K562 (cell line): ENCODE measurements at regions not wholly inside any gene's neighbourhood (a gene's known extent, or its start where the extent isn't known, plus 50 kb on each side); places are given as distances from the start of the nearest gene placed in this dataset.
"Not testable (repeated sequence)": the region's sequence is repeated elsewhere in the genome, so short reads cannot be mapped to it uniquely, and the experiment has no call there.

Source experiments
- CREB3 ChIP-seq: fragments of 450-650 bp; conservative IDR thresholded peaks from 2 replicates; pipeline ENCODE4 v1.6.1; 2016; ENCODE audit warnings: missing genetic modification characterization, low read depth, mild to moderate bottlenecking, missing compliant biosample characterization, moderate library complexity
- CTCF ChIP-seq, 3 experiments: IDR thresholded peaks in 2 of 3; conservative IDR thresholded peaks in 1 of 3; 2 replicates each; pipeline ENCODE4 v1.5.1; 2011 to 2012; ENCODE audit warnings: low read length in 3 of 3, mild to moderate bottlenecking in 3 of 3, control low read depth in 2 of 3, improper control_type of control experiment in 1 of 3, inconsistent platforms in 1 of 3, low read depth in 1 of 3, mixed read lengths in 1 of 3, moderate library complexity in 1 of 3; ENCODE audit not compliant: insufficient read depth in 2 of 3
- E2F1 ChIP-seq: sonication (generic); formaldehyde crosslinking; IDR thresholded peaks from 2 replicates; pipeline ENCODE4 v1.8.1; 2023; ENCODE audit warnings: mild to moderate bottlenecking, missing genetic modification reagents, moderate library complexity
- GMEB1 ChIP-seq: fragments of 250-450 bp; sonication (Bioruptor Pico); IDR thresholded peaks from 2 replicates; pipeline ENCODE4 v1.4.0; 2020; ENCODE audit warnings: mild to moderate bottlenecking
- JUNB ChIP-seq: fragments of 450-650 bp; formaldehyde crosslinking; conservative IDR thresholded peaks from 2 replicates; pipeline ENCODE4 v1.4.0; 2020; ENCODE audit warnings: mild to moderate bottlenecking
- USF2 ChIP-seq: sonication (generic); formaldehyde crosslinking; IDR thresholded peaks from 2 replicates; pipeline ENCODE4 v1.5.0; 2020; ENCODE audit warnings: missing genetic modification reagents
- ZBED1 ChIP-seq: IDR thresholded peaks from 2 replicates; pipeline ENCODE4 v1.6.1; 2014

- TF ChIP-seq USF2; CREB3 (tag); E2F1 (CRISPR knock-in tag); JUNB; ZBED1; GMEB1 (CRISPR knock-in tag); CTCF (IDR thresholded peaks at IDR 0.05 in 2 of 3, conservative IDR thresholded peaks at IDR 0.05 in 1 of 3; ENCODE audit: insufficient read depth in 2 of 3, low read depth in 1 of 3, low read length in 3 of 3): not testable (repeated sequence)
These were observed 335.8 kb downstream of the TMEM38B start for GRCh38 chr9:106030146-106030545.
